Esophagus muscularis mucosa (tissue), 4 donors: ENCODE measurements at regions not wholly inside any gene's neighbourhood (a gene's known extent, or its start where the extent isn't known, plus 50 kb on each side); places are given as distances from the start of the nearest gene placed in this dataset.

Experiments
- DNase-seq: peaks from one replicate; pipeline ENCODE4 v3.0.0-alpha.2; 2017; ENCODE audit errors: extremely low spot score
- H3K27ac ChIP-seq, 4 donors: fragments of 200-600 bp; sonication (generic); replicated peaks in 1 of 4; 1 replicate in 3 of 4; 2 replicates in 1 of 4; pipeline ENCODE4 v1.5.1; 2016 to 2019; ENCODE audit warnings: mild to moderate bottlenecking in 1 of 4
- H3K27me3 ChIP-seq, 4 donors: fragments of 200-600 bp; sonication (generic); one replicate each; pipeline versions ENCODE4 v1.5.1 to v1.6.0; 2016 to 2019
- H3K36me3 ChIP-seq, 4 donors: fragments of 200-600 bp; sonication (generic); one replicate each; pipeline ENCODE4 v1.5.1; 2016 to 2019
- H3K4me1 ChIP-seq, 4 donors: fragments of 200-600 bp; sonication (generic); one replicate each; pipeline ENCODE4 v1.5.1; 2016 to 2019
- H3K4me3 ChIP-seq, 4 donors: fragments of 200-600 bp; sonication (generic); 1 replicate in 2 of 4; 2 replicates in 2 of 4; pipeline ENCODE4 v1.5.1; 2016 to 2019; ENCODE audit warnings: mild to moderate bottlenecking in 4 of 4, moderate library complexity in 1 of 4
- H3K9me3 ChIP-seq, 4 donors: fragments of 200-600 bp; sonication (generic); 1 replicate in 3 of 4; 2 replicates in 1 of 4; pipeline ENCODE4 v1.5.1; 2016 to 2019
- CTCF ChIP-seq, 3 experiments: fragments of 200-600 bp in 2 of 3; fragments of 450-650 bp in 1 of 3; sonication (generic) in 2 of 3; IDR thresholded peaks; one replicate each; pipeline ENCODE4 v1.5.1; 2017 to 2019; ENCODE audit warnings: antibody characterized with exemption in 3 of 3, mild to moderate bottlenecking in 2 of 3, moderate library complexity in 1 of 3
- EP300 ChIP-seq: sonication (generic); formaldehyde crosslinking; IDR thresholded peaks from one replicate; pipeline ENCODE4 v1.6.1; 2017; ENCODE audit warnings: antibody characterized with exemption
- POLR2A ChIP-seq: fragments of 450-650 bp; IDR thresholded peaks from one replicate; pipeline ENCODE4 v1.6.1; 2017; ENCODE audit warnings: antibody characterized with exemption, moderate library complexity, mild to moderate bottlenecking, low read depth
- POLR2AphosphoS5 ChIP-seq, 2 donors: sonication (generic); formaldehyde crosslinking; IDR thresholded peaks; one replicate each; pipeline ENCODE4 v1.6.1; 2017; ENCODE audit warnings: antibody characterized with exemption in 2 of 2
- WGBS: methylation state at CpG from one replicate; pipeline ENCODE4 v1.1.5; 2018; 5-methylcytosine and 5-hydroxymethylcytosine counted together
- intact Hi-C: fragments of 100-400 bp; cut with DNase I; formaldehyde crosslinking; loops from one replicate; pipeline ENCODE4 v1.15.1; 2023

- Histone ChIP-seq H3K4me1 (no peaks in the 10 kb centered on the region), H3K9me3 (no peaks in the 10 kb centered on the region), H3K4me3 (no peak overlapping the region), H3K36me3 (no peaks in the 10 kb centered on the region), H3K27me3 (no peaks in the 10 kb centered on the region), H3K27ac (no peak overlapping the region)
- DNase-seq = no peak
- WGBS = 70% methylated on average over 4 of the region's 4 CpGs
- TF ChIP-seq POLR2A (no peak), EP300 (no peak), POLR2AphosphoS5 (IDR thresholded peaks at IDR 0.05) (no peak), CTCF (IDR thresholded peaks at IDR 0.05) (no peak)
- intact Hi-C loops = no loop called here
Observed at GRCh38 chr15:98167722-98168268, 207.3 kb downstream of the ARRDC4 start.

GRCh38 chr15:98169551-98169950, 209.0 kb downstream of the ARRDC4 start:
- Histone ChIP-seq H3K27ac (no peak overlapping the region), H3K4me1 (no peaks in the 10 kb centered on the region), H3K9me3 (no peaks in the 10 kb centered on the region), H3K36me3 (no peaks in the 10 kb centered on the region), H3K4me3 (no peak overlapping the region), H3K27me3 (peaks cover 0 to 9% (median 0%) of the 10 kb centered on the region in 4 donors)
- TF ChIP-seq EP300 (no peak), POLR2A (no peak), POLR2AphosphoS5 (IDR thresholded peaks at IDR 0.05) (no peak), CTCF (IDR thresholded peaks at IDR 0.05) (no peak)
- intact Hi-C loops = no loop called here
- WGBS = 85% methylated on average over 9 of the region's 9 CpGs
- no peak for DNase-seq

GRCh38 chr15:98174286-98174685, 213.8 kb downstream of the ARRDC4 start:
- Histone ChIP-seq H3K4me1 (peaks cover 0 to 5% (median 2%) of the 10 kb centered on the region in 4 donors), H3K4me3 (no peak overlapping the region), H3K27ac (no peak overlapping the region), H3K27me3 (peaks cover 0 to 9% (median 0%) of the 10 kb centered on the region in 4 donors), H3K36me3 (no peaks in the 10 kb centered on the region), H3K9me3 (no peaks in the 10 kb centered on the region)
- no peak for DNase-seq
- intact Hi-C loops = no loop called here
- WGBS = 46% methylated on average over 3 of the region's 3 CpGs
- TF ChIP-seq EP300 = no peak
- TF ChIP-seq POLR2A = no peak
- TF ChIP-seq POLR2AphosphoS5 (IDR thresholded peaks at IDR 0.05) = no peak
- TF ChIP-seq CTCF (IDR thresholded peaks at IDR 0.05) = no peak

GRCh38 chr15:98174841-98175240, 214.3 kb downstream of the ARRDC4 start:
- Histone ChIP-seq H3K36me3 (no peaks in the 10 kb centered on the region), H3K4me1 (peaks cover 0 to 5% (median 2%) of the 10 kb centered on the region in 4 donors), H3K9me3 (no peaks in the 10 kb centered on the region), H3K27ac (no peak overlapping the region), H3K4me3 (no peak overlapping the region), H3K27me3 (peaks cover 0 to 13% (median 0%) of the 10 kb centered on the region in 4 donors)
- TF ChIP-seq POLR2A = no peak
- no peak for TF ChIP-seq EP300
- TF ChIP-seq CTCF (IDR thresholded peaks at IDR 0.05) = no peak
- no peak for TF ChIP-seq POLR2AphosphoS5 (IDR thresholded peaks at IDR 0.05)
- intact Hi-C loops = loop anchor here (5.0 kb wide), 1 partner anchor 88 kb away; no protein-coding TSS in a partner anchor
- 96% methylated on average over 3 of the region's 3 CpGs for WGBS
- no peak for DNase-seq
